ENCODE measurements at regions not wholly inside any gene's neighbourhood (a gene's known extent, or its start where the extent isn't known, plus 50 kb on each side); places are given as distances from the start of the nearest gene placed in this dataset.

GRCh38 chr1:29417147-29417858 lies 181.0 kb downstream of the PTPRU start:
- TF ChIP-seq CTCF (IDR thresholded peaks at IDR 0.05) (no peak), EZH2 (IDR thresholded peaks at IDR 0.05) (no peak), EZH2phosphoT487 (IDR thresholded peaks at IDR 0.05) (no peak)

Measured in neural progenitor cell (in vitro differentiated cells).